Mesodermal cell (in vitro differentiated cells): ENCODE measurements at regions not wholly inside any gene's neighbourhood (a gene's known extent, or its start where the extent isn't known, plus 50 kb on each side); places are given as distances from the start of the nearest gene placed in this dataset.
A peak's percentile ranks its signal among the peaks of the same experiment; 100 is the strongest.
"Not testable (repeated sequence)": the region's sequence is repeated elsewhere in the genome, so short reads cannot be mapped to it uniquely, and the experiment has no call there.

ENCODE experiments used
- H3K27ac ChIP-seq: 2 replicates; pipeline ENCODE4 v1.7.0; 2013; ENCODE audit warnings: mild to moderate bottlenecking, low read depth, low read length, moderate library complexity; ENCODE audit not compliant: severe bottlenecking
- H3K36me3 ChIP-seq: 2 replicates; pipeline ENCODE4 v1.7.1; 2013; ENCODE audit warnings: mild to moderate bottlenecking, low read length, moderate library complexity; ENCODE audit not compliant: control insufficient read depth, insufficient read depth
- H3K4me1 ChIP-seq: one replicate; pipeline ENCODE4 v1.7.1; 2013; ENCODE audit warnings: mild to moderate bottlenecking, low read length; ENCODE audit not compliant: insufficient read depth, control insufficient read depth, poor library complexity, severe bottlenecking
- H3K4me3 ChIP-seq: 2 replicates; pipeline ENCODE4 v1.7.0; 2013; ENCODE audit warnings: low read length, control low read depth, mild to moderate bottlenecking; ENCODE audit not compliant: insufficient read depth, poor library complexity, severe bottlenecking; ENCODE audit errors: extremely low read depth
- H3K9me3 ChIP-seq: 2 replicates; pipeline ENCODE4 v1.7.1; 2013; ENCODE audit warnings: mild to moderate bottlenecking, low read length, moderate library complexity; ENCODE audit not compliant: control insufficient read depth
- WGBS, 2 experiments: methylation state at CpG; one replicate each; pipeline ENCODE4 v1.1.5; 2013; ENCODE audit warnings: missing lambda C conversion rate in 2 of 2; ENCODE audit not compliant: insufficient coverage in 2 of 2; 5-methylcytosine and 5-hydroxymethylcytosine counted together

- H3K27ac ChIP-seq: no peak overlapping the region
- WGBS, 2 experiments: 90 to 91% methylated on average over 1 to 2 of the region's 4 CpGs
- no peaks in the 10 kb centered on the region for H3K9me3 ChIP-seq
- no peaks in the 10 kb centered on the region for H3K4me1 ChIP-seq
- H3K4me3 ChIP-seq: no peak overlapping the region
- no peaks in the 10 kb centered on the region for H3K36me3 ChIP-seq
Observed at GRCh38 chr13:66074018-66074615, 1156.0 kb downstream of the PCDH9 start.

GRCh38 chr13:66072097-66072496 is 1158.0 kb downstream of the PCDH9 start:
- H3K4me3 ChIP-seq, H3K36me3 ChIP-seq: not testable (repeated sequence)
- WGBS, 2 experiments: 56% methylated on average over 1 of the region's 2 CpGs; no CpG with 5 or more reads in 1 of the 2 experiments

GRCh38 chr13:66071608-66072007 is 1158.5 kb downstream of the PCDH9 start:
- 88 to 90% methylated on average over 3 to 5 of the region's 8 CpGs for WGBS, 2 experiments
- H3K4me1 ChIP-seq: no peaks in the 10 kb centered on the region
- H3K36me3 ChIP-seq: no peaks in the 10 kb centered on the region
- H3K9me3 ChIP-seq: no peaks in the 10 kb centered on the region
- peak overlapping the region; percentile 70 for H3K27ac ChIP-seq
- H3K4me3 ChIP-seq: no peak overlapping the region

More at GRCh38 chr13:66072097-66072496, 1158.0 kb downstream of the PCDH9 start:
- not testable (repeated sequence) for H3K9me3 ChIP-seq, H3K4me1 ChIP-seq
- H3K27ac ChIP-seq: peak overlapping the region; percentile 70

- H3K4me1 ChIP-seq: no peaks in the 10 kb centered on the region
- H3K27ac ChIP-seq: no peak overlapping the region
- H3K4me3 ChIP-seq: no peak overlapping the region
- H3K9me3 ChIP-seq: no peaks in the 10 kb centered on the region
- no peaks in the 10 kb centered on the region for H3K36me3 ChIP-seq
- no CpG with 5 or more reads among the region's 2 CpGs for WGBS, 2 experiments
Observed at GRCh38 chr13:66071029-66071428, 1159.1 kb downstream of the PCDH9 start.

- Histone ChIP-seq H3K36me3 (no peaks in the 10 kb centered on the region), H3K4me3 (no peak overlapping the region)
- WGBS, 2 experiments: no CpG with 5 or more reads among the region's 1 CpG
Observed at GRCh38 chr13:66069570-66069969, 1160.6 kb downstream of the PCDH9 start.

GRCh38 chr13:66068683-66069082 is 1161.5 kb downstream of the PCDH9 start:
- H3K9me3 ChIP-seq: no peaks in the 10 kb centered on the region
- H3K4me1 ChIP-seq: no peaks in the 10 kb centered on the region
- H3K27ac ChIP-seq: no peak overlapping the region
- no peak overlapping the region for H3K4me3 ChIP-seq
- H3K36me3 ChIP-seq: no peaks in the 10 kb centered on the region
- WGBS, 2 experiments: no CpG with 5 or more reads among the region's 2 CpGs

More at GRCh38 chr13:66069570-66069969, 1160.6 kb downstream of the PCDH9 start:
- H3K9me3 ChIP-seq: no peaks in the 10 kb centered on the region
- no peak overlapping the region for H3K27ac ChIP-seq
- no peaks in the 10 kb centered on the region for H3K4me1 ChIP-seq

GRCh38 chr13:66048888-66049287 is 1181.2 kb downstream of the PCDH9 start:
- Histone ChIP-seq H3K4me1 (no peaks in the 10 kb centered on the region), H3K9me3 (no peaks in the 10 kb centered on the region), H3K36me3 (no peaks in the 10 kb centered on the region), H3K27ac (no peak overlapping the region), H3K4me3 (no peak overlapping the region)
- 60 to 71% methylated on average over 1 to 2 of the region's 4 CpGs for WGBS, 2 experiments

- 60% methylated on average over 1 of the region's 2 CpGs; no CpG with 5 or more reads in 1 of the 2 experiments for WGBS, 2 experiments
- Histone ChIP-seq H3K27ac (no peak overlapping the region), H3K36me3 (no peaks in the 10 kb centered on the region), H3K9me3 (no peaks in the 10 kb centered on the region), H3K4me1 (peaks cover 3% of the 10 kb centered on the region), H3K4me3 (no peak overlapping the region)
Observed at GRCh38 chr13:66040506-66040905, 1189.6 kb downstream of the PCDH9 start.

- Histone ChIP-seq H3K9me3 (no peaks in the 10 kb centered on the region), H3K4me1 (peaks cover 3% of the 10 kb centered on the region), H3K27ac (no peak overlapping the region), H3K4me3 (no peak overlapping the region), H3K36me3 (no peaks in the 10 kb centered on the region)
- no CpG with 5 or more reads among the region's 2 CpGs for WGBS, 2 experiments
Observed at GRCh38 chr13:66037096-66037495, 1193.0 kb downstream of the PCDH9 start.

- Histone ChIP-seq H3K4me1 (peaks cover 3% of the 10 kb centered on the region), H3K36me3 (no peaks in the 10 kb centered on the region), H3K9me3 (no peaks in the 10 kb centered on the region), H3K4me3 (no peak overlapping the region), H3K27ac (no peak overlapping the region)
- WGBS, 2 experiments: no CpG with 5 or more reads among the region's 2 CpGs
Observed at GRCh38 chr13:66036636-66037035, 1193.5 kb downstream of the PCDH9 start.

- Histone ChIP-seq H3K4me3 (no peak overlapping the region), H3K9me3 (no peaks in the 10 kb centered on the region), H3K4me1 (peaks cover 3% of the 10 kb centered on the region), H3K36me3 (no peaks in the 10 kb centered on the region), H3K27ac (no peak overlapping the region)
- WGBS, 2 experiments: 86 to 100% methylated on average over 1 to 2 of the region's 2 CpGs
Observed at GRCh38 chr13:66036024-66036614, 1194.0 kb downstream of the PCDH9 start.
